T-helper 2 cell treated with Interferon-gamma antibody and Interleukin-4, amounts not matched to agents 5 μg/mL and 100 μg/mL, for 36 hours (primary cell): ENCODE measurements at regions not wholly inside any gene's neighbourhood (a gene's known extent, or its start where the extent isn't known, plus 50 kb on each side); places are given as distances from the start of the nearest gene placed in this dataset.

ENCODE experiments used
- DNase-seq: peaks from one replicate; pipeline ENCODE4 v3.0.0; 2021; ENCODE audit warnings: low spot score
- H3K27ac Mint-ChIP-seq: one replicate; pipeline ENCODE4 v1.8.0; 2021; ENCODE audit warnings: mild to moderate bottlenecking, mixed read lengths
- H3K27me3 Mint-ChIP-seq: one replicate; pipeline ENCODE4 v1.8.0; 2021; ENCODE audit warnings: low read depth, mixed read lengths
- H3K36me3 Mint-ChIP-seq: one replicate; pipeline ENCODE4 v1.8.0; 2021; ENCODE audit warnings: low read depth, mixed read lengths
- H3K4me1 Mint-ChIP-seq: one replicate; pipeline ENCODE4 v1.8.0; 2021; ENCODE audit warnings: low read depth, mixed read lengths
- H3K4me3 Mint-ChIP-seq: one replicate; pipeline ENCODE4 v1.8.0; 2022; ENCODE audit warnings: mild to moderate bottlenecking, moderate library complexity, mixed read lengths
- H3K9me3 Mint-ChIP-seq: one replicate; pipeline ENCODE4 v1.8.0; 2021; ENCODE audit warnings: mixed read lengths

DNA sequence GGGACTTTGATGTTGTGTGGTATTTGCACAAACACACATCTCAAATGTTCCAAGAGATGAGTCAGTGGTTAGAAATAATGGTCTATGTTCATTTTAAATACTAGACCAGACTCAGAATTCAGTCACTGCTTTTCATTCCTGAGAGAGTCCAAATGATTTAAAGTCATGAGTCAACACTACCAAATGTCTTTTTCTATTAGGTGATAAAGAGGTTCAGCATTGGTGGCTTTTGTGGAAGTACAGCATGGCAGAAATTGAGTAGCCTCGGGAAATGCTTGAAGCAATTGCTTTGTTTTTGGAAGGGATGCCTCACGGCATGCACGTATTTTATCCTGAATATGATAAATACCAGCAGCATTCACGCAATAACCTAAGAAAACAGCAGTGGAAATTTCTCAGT is 115.7 kb downstream of the DIO2 start:
- H3K9me3 Mint-ChIP-seq, result peaks cover 5% of the 10 kb centered on the region
- H3K27me3 Mint-ChIP-seq, result no peaks in the 10 kb centered on the region
- no peaks in the 10 kb centered on the region for H3K4me1 Mint-ChIP-seq
- no peaks in the 10 kb centered on the region for H3K36me3 Mint-ChIP-seq
- H3K27ac Mint-ChIP-seq, result no peak overlapping the region
- DNase-seq, result no peak
- no peak overlapping the region for H3K4me3 Mint-ChIP-seq

DNA sequence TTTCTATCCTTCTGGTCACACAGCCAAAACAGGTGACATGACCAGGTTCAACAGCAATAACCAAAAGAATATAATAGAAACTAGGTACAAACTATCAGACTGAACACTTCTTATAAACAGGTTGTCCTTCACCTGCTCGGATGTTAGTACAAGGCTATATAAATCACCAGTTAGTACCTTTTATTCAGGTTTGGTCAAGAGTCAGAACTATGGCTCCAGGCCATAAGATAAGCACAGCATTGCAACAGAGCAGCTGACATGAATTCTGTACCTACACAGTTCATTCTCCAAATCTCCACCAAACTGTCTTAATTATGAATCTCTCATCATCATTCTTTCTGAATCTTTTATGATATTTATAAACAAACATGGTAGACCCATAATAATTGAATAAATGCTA is 123.9 kb downstream of the DIO2 start:
- peaks cover 13% of the 10 kb centered on the region for H3K9me3 Mint-ChIP-seq
- no peaks in the 10 kb centered on the region for H3K4me1 Mint-ChIP-seq
- DNase-seq, result no peak
- H3K36me3 Mint-ChIP-seq, result no peaks in the 10 kb centered on the region
- no peak overlapping the region for H3K27ac Mint-ChIP-seq
- H3K27me3 Mint-ChIP-seq, result no peaks in the 10 kb centered on the region
- no peak overlapping the region for H3K4me3 Mint-ChIP-seq

DNA sequence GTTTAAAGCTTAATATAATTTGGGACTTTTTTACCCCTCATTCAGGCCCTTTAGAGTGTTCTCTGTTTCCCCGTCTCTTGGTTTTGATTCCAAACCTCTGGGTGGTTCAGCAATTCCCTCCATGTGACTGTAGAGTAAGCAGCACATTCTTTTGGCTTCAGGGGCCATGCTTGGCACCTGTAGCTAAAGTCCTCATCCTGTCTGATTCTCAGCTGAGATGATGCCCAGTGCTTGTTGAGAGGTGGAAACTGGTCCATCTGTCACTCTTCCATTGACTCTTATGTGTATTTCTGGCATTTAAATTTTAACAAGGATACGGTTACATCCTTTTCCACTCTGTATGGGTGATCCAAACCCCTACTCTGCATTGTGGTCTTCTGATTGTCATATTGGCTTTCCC is 127.1 kb downstream of the DIO2 start:
- Mint-ChIP-seq H3K4me3 (no peak overlapping the region), H3K36me3 (no peaks in the 10 kb centered on the region), H3K27me3 (no peaks in the 10 kb centered on the region), H3K9me3 (peaks cover 15% of the 10 kb centered on the region), H3K27ac (no peak overlapping the region), H3K4me1 (no peaks in the 10 kb centered on the region)
- DNase-seq, result no peak

DNA sequence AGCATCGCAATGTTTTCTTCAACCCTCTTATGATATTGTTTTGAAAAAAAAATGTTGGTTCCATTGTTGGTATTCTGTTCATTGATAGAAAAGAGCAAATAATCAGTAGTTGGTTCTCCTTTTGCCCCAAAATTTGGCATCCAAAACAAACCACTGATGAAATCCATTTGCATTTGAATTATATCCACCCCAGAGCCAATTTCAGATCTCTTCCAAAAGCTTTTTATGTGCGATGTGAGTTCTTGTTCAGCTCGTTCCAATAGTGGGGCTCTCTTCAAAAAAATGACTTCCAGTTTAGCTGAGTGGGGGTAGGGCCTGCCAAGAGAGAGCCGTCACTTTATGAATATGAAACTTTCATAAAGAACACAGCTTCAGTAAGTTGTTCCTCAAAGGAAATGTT is 130.7 kb downstream of the DIO2 start:
- Mint-ChIP-seq H3K4me1 (no peaks in the 10 kb centered on the region), H3K27me3 (no peaks in the 10 kb centered on the region), H3K4me3 (no peak overlapping the region), H3K36me3 (no peaks in the 10 kb centered on the region), H3K27ac (no peak overlapping the region), H3K9me3 (peaks cover 25% of the 10 kb centered on the region)
- no peak for DNase-seq

DNA sequence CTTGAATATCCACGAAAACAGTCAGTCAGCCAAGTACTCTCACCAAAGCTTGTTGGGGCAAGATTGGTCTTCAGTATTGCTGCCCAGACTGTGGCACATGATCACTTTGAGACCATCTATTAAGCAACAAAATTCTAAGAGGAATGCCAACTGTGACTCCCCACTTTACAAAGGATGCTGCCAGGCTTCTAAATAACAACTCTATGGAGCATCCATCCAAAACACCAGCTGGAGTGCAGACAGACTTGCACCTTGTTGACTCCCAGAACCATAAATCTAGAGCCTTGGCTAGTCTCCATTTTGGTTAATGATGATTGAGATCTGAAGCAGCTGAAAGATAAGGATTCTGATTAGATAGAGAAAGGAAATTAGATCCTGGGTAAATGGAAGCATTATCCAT is 132.8 kb downstream of the DIO2 start:
- Mint-ChIP-seq H3K27ac (no peak overlapping the region), H3K9me3 (peaks cover 21% of the 10 kb centered on the region), H3K27me3 (no peaks in the 10 kb centered on the region), H3K4me3 (no peak overlapping the region), H3K4me1 (no peaks in the 10 kb centered on the region), H3K36me3 (no peaks in the 10 kb centered on the region)
- DNase-seq, result no peak

DNA sequence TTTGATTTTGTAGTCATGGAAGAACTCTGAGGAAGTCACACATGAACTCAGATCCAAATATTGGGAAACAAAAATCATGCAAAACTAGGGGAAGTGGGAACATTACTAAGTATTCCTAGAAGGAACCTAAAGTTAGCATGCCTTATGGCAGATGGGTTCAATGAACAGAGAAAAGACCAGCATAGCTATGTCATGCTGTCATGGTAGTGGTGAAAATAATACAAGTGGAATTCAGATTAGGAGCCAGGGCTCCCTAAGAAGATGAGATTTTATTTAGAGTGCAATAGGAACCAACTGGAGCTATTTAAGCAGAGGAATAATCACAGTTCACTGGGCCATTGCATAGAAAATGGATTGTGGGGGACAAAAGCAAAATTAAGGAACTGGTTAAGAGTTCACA is 134.0 kb downstream of the DIO2 start:
- Mint-ChIP-seq H3K4me3 (no peak overlapping the region), H3K27ac (no peak overlapping the region), H3K36me3 (no peaks in the 10 kb centered on the region), H3K9me3 (peaks cover 28% of the 10 kb centered on the region), H3K4me1 (no peaks in the 10 kb centered on the region), H3K27me3 (no peaks in the 10 kb centered on the region)
- DNase-seq, result no peak

DNA sequence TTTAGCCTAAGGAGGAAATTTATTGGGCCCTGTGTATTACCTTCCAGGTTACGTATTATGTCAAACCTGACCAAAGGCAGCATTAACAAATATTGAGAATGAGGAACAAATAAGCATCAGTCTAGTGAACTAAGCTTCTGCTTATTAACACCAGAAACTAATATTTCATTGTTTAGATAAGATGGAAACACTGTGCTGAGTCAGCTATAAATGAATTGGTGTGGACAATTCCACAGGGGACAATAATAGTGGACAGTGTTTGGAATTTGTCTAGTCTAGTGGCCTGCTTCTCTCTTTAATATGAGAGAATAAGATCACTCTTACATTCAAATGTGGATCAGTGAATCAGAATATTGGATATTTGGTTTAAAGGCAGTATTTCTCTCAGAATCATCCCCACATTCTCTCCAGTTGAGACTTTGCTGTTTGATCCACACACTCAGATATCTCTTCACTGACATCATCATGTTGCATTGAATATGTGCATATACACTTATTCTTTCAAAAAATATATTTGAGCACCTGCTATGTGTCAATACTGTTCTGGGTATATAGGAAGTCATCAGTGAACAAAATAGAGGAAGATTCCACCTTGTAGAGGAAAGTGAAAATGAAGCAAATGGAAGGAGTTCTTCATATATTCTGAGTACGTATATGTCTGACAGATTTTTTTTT is 136.3 kb downstream of the DIO2 start:
- no peak overlapping the region for H3K27ac Mint-ChIP-seq

DNA sequence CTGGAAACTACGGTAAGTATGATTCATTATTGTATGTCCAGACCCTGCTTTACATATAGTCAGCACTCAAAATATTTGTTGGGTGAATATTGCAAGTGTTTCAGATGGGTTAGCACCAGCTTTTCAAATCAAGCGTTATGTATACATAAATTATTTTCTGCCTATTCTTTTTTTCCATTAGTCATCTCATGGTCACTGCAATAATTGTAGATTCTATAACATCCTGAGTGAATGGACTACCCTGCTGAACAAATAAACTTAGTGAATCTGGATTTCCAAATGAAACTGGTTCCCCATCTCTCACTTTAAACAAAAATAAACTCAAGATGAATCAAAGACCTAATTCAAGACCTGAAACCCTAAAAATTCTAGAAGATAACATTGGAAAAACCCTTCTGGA is 152.3 kb downstream of the DIO2 start:
- DNase-seq, result no peak
- no peak overlapping the region for H3K27ac Mint-ChIP-seq
- no peaks in the 10 kb centered on the region for H3K36me3 Mint-ChIP-seq
- H3K4me3 Mint-ChIP-seq, result no peak overlapping the region
- H3K9me3 Mint-ChIP-seq, result no peaks in the 10 kb centered on the region
- no peaks in the 10 kb centered on the region for H3K4me1 Mint-ChIP-seq
- H3K27me3 Mint-ChIP-seq, result no peaks in the 10 kb centered on the region

More for the DNA sequence above, 136.3 kb downstream of the DIO2 start:
- Mint-ChIP-seq H3K4me3 (no peak overlapping the region), H3K9me3 (peaks cover 34% of the 10 kb centered on the region), H3K36me3 (no peaks in the 10 kb centered on the region), H3K27me3 (no peaks in the 10 kb centered on the region), H3K4me1 (no peaks in the 10 kb centered on the region)
- no peak for DNase-seq

DNA sequence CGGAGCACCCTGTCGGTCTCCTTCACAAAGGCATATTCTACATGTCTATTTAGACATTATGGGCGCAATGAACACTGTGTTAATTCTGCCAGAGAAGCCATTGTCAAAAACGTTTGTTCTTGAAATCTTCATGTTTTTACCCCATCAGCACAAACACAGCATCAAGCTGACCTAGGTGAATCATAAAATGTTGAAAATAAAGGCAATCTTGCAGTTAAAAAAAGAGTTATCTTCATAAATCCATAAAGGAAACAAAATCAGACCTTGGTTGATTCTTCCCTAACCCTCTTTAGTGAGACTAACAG is 154.9 kb downstream of the DIO2 start:
- no peaks in the 10 kb centered on the region for H3K36me3 Mint-ChIP-seq
- no peak overlapping the region for H3K4me3 Mint-ChIP-seq
- H3K27me3 Mint-ChIP-seq, result no peaks in the 10 kb centered on the region
- DNase-seq, result no peak
- no peak overlapping the region for H3K27ac Mint-ChIP-seq
- H3K9me3 Mint-ChIP-seq, result no peaks in the 10 kb centered on the region
- no peaks in the 10 kb centered on the region for H3K4me1 Mint-ChIP-seq

DNA sequence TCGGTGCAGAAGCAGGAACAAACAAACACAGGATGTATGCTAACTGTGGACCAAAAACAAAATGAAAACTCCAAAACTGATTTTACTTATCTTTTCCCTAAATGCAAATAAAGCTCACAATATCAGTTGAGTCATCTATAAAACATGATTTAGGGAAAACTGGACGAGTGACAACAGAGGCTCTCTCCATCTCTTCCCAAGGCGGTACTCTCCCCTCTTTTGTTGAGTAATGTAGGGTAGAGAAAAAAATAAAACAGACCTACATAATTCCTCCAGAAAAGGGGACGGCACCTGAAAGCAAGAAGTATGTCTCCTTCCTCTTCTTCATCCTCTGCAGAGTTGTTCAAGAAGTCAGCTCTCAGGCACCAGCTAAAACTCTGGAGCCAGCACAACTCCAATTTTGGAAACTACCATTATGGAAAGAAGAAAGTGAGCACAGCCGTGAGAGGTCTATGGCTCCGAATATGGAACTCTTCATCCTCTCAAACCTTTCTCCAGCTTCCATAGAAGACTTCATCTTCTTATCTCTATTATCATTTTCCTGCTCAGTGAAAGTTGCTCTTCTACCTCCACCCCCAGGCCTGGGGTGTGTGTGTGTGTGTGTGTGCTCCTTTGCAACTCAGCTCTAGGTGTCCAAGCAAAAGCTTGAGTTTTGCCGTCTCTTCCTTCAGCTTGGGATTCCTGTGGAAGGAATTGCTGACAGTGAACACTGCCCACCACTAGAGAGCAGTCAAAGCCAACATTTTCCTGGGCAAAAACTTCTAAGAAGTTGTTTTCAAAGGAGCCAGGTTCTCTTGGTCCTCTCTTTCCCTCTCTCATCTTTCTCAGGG is 155.4 kb downstream of the DIO2 start:
- Mint-ChIP-seq H3K4me1 (no peaks in the 10 kb centered on the region), H3K27ac (no peak overlapping the region), H3K9me3 (no peaks in the 10 kb centered on the region), H3K27me3 (no peaks in the 10 kb centered on the region), H3K4me3 (no peak overlapping the region), H3K36me3 (no peaks in the 10 kb centered on the region)
- no peak for DNase-seq

DNA sequence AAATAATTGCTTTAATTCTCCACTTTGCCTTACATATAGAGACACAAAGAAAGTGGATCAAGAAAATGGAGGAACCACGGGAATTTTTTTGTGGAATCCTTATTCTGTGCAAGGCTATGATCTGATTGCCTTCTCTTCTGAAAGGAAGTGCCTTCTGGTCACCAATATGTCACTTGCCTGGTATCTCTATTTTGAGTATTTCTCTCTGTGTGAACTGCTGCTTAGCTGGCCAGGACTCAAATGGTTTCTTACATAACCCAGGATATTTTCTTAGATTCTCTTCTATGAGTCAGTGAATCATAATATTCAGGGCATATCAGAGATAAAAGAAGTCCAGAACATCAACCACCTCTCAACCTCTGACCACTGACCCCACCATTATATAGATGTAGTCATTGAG is 156.1 kb downstream of the DIO2 start:
- DNase-seq, result no peak
- Mint-ChIP-seq H3K4me1 (no peaks in the 10 kb centered on the region), H3K36me3 (no peaks in the 10 kb centered on the region), H3K27ac (no peak overlapping the region), H3K4me3 (no peak overlapping the region), H3K27me3 (no peaks in the 10 kb centered on the region), H3K9me3 (no peaks in the 10 kb centered on the region)

DNA sequence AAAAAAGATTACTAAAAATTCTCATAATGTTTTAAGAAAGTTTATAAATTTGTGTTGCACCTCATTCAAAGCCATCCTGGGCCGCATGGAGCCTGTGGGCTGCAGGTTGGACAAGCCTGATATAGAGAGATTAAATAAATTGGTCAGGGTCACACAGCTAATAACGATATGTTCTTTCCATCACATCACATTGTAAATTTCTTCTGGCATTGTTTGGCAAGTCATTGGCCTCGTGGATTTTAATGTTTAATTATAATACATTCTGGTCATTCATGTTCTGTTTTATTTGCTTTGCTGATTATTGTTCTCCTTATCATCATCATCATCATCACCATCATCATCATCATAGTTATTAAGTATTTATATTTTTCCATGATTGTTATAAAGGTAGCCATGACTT is 157.3 kb downstream of the DIO2 start:
- Mint-ChIP-seq H3K27me3 (no peaks in the 10 kb centered on the region), H3K27ac (no peak overlapping the region), H3K4me1 (no peaks in the 10 kb centered on the region), H3K9me3 (no peaks in the 10 kb centered on the region), H3K4me3 (no peak overlapping the region), H3K36me3 (no peaks in the 10 kb centered on the region)
- no peak for DNase-seq

DNA sequence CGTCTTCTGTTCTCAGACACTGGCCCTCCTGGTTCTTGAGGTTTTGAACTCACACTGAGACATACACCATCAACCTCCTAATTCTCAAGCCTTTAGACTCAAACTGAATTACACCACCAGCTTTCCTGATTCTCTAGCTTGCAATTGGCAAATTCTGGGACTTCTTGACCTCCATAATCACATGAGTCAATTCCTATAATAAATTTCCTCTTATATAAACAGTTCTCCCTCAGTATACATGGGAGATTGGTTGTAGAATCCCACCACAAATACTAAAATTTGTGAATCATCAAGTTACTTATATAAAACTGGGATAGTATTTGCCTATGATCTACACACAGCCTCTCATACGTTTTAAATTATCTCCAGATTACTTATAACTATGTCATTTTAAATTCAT is 162.2 kb downstream of the DIO2 start:
- Mint-ChIP-seq H3K36me3 (no peaks in the 10 kb centered on the region), H3K4me3 (no peak overlapping the region), H3K4me1 (no peaks in the 10 kb centered on the region), H3K27me3 (no peaks in the 10 kb centered on the region), H3K27ac (no peak overlapping the region), H3K9me3 (peaks cover 6% of the 10 kb centered on the region)
- no peak for DNase-seq

DNA sequence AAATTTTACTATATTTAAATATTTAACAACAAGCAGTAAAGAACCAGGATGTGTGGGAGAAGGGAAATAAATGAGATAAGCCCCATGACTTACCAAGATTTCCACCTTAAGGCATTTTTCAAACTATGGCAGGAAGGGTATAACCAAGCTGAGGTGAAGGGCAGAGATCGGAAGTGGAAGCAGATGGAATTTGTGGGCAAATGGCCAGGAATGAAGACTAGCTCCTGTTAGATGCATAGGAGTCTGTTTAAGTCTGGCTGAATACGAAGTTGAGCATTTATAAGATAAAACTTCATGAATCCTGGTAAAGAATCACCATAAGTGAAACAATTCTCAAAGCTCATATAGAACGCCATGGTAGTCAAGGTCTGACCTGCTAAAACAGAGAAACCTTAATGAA is 163.5 kb downstream of the DIO2 start:
- Mint-ChIP-seq H3K27ac (no peak overlapping the region), H3K4me1 (no peaks in the 10 kb centered on the region)

DNA sequence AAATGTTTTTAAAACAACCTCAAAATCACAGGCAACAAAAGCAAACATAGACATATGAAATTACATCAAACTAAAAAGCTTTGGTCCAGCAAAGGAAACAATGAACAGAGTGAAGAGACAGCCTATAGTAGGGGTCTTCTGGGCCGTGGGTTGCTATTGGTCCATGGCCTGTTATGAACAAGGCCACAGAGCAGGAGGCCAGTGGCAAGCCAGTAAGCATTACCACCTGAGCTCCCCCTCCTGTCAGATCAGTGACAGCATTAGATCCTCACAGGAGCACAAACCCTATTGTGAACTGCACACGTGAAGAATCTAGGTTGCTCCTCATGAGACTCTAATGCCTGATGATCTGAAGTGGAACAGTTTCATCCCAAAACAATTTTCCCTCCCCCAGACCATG is 174.0 kb downstream of the DIO2 start:
- Mint-ChIP-seq H3K27ac (no peak overlapping the region), H3K36me3 (no peaks in the 10 kb centered on the region), H3K9me3 (peaks cover 14% of the 10 kb centered on the region), H3K4me1 (no peaks in the 10 kb centered on the region), H3K4me3 (no peak overlapping the region), H3K27me3 (no peaks in the 10 kb centered on the region)
- DNase-seq, result no peak

More for the DNA sequence above, 163.5 kb downstream of the DIO2 start:
- H3K4me3 Mint-ChIP-seq, result no peak overlapping the region
- H3K27me3 Mint-ChIP-seq, result no peaks in the 10 kb centered on the region
- H3K36me3 Mint-ChIP-seq, result no peaks in the 10 kb centered on the region
- DNase-seq, result no peak
- peaks cover 7% of the 10 kb centered on the region for H3K9me3 Mint-ChIP-seq
